ENCODE measurements at regions not wholly inside any gene's neighbourhood (a gene's known extent, or its start where the extent isn't known, plus 50 kb on each side); places are given as distances from the start of the nearest gene placed in this dataset.

GRCh38 chr17:51395621-51396020, 135.3 kb downstream of the UTP18 start:
- TF ChIP-seq, protein P1, sequence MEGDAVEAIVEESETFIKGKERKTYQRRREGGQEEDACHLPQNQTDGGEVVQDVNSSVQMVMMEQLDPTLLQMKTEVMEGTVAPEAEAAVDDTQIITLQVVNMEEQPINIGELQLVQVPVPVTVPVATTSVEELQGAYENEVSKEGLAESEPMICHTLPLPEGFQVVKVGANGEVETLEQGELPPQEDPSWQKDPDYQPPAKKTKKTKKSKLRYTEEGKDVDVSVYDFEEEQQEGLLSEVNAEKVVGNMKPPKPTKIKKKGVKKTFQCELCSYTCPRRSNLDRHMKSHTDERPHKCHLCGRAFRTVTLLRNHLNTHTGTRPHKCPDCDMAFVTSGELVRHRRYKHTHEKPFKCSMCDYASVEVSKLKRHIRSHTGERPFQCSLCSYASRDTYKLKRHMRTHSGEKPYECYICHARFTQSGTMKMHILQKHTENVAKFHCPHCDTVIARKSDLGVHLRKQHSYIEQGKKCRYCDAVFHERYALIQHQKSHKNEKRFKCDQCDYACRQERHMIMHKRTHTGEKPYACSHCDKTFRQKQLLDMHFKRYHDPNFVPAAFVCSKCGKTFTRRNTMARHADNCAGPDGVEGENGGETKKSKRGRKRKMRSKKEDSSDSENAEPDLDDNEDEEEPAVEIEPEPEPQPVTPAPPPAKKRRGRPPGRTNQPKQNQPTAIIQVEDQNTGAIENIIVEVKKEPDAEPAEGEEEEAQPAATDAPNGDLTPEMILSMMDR (IDR thresholded peaks at IDR 0.05): no peak
- no peak for ATAC-seq
- no peak overlapping the region for H3K27ac Mint-ChIP-seq
- no peaks in the 10 kb centered on the region for H3K36me3 Mint-ChIP-seq (ENCODE audit: low read depth)
- no peaks in the 10 kb centered on the region for H3K4me1 Mint-ChIP-seq (ENCODE audit: low read depth)
- no peak overlapping the region for H3K4me3 Mint-ChIP-seq
- POLR2A ChIA-PET: no interaction called here
- CTCF ChIA-PET: no interaction called here
- intact Hi-C loops (cut with micrococcal nuclease): no loop called here
- H3K9me3 Mint-ChIP-seq: no peaks in the 10 kb centered on the region
- H3K27me3 Mint-ChIP-seq: peaks cover 1% of the 10 kb centered on the region
- no peak for DNase-seq

- intact Hi-C loops (cut with micrococcal nuclease): no loop called here
- CTCF ChIA-PET: no interaction called here
- H3K27ac Mint-ChIP-seq: no peak overlapping the region
- no peaks in the 10 kb centered on the region for H3K36me3 Mint-ChIP-seq (ENCODE audit: low read depth)
- DNase-seq (no peak), ATAC-seq (no peak)
- TF ChIP-seq, protein P1 (IDR thresholded peaks at IDR 0.05): no peak
- no peaks in the 10 kb centered on the region for H3K9me3 Mint-ChIP-seq
- no peaks in the 10 kb centered on the region for H3K27me3 Mint-ChIP-seq
- no peak overlapping the region for H3K4me3 Mint-ChIP-seq
- POLR2A ChIA-PET: no interaction called here
- H3K4me1 Mint-ChIP-seq (ENCODE audit: low read depth): no peaks in the 10 kb centered on the region
Measured at GRCh38 chr17:51397361-51398127, 137.2 kb downstream of the UTP18 start.

GRCh38 chr17:51398128-51398525, 137.8 kb downstream of the UTP18 start:
- ChIA-PET POLR2A (no interaction called here), CTCF (interaction anchor here (0.9 kb wide), 1 partner anchor 30 kb away, joined by 3 read pairs; no protein-coding TSS in a partner anchor)
- Mint-ChIP-seq H3K4me1 (ENCODE audit: low read depth) (no peaks in the 10 kb centered on the region), H3K27me3 (no peaks in the 10 kb centered on the region), H3K36me3 (ENCODE audit: low read depth) (no peaks in the 10 kb centered on the region), H3K9me3 (no peaks in the 10 kb centered on the region), H3K27ac (no peak overlapping the region), H3K4me3 (no peak overlapping the region)
- ATAC-seq (no peak), DNase-seq (no peak)
- TF ChIP-seq, protein P1 (IDR thresholded peaks at IDR 0.05): no peak
- intact Hi-C loops (cut with micrococcal nuclease): no loop called here

DNA sequence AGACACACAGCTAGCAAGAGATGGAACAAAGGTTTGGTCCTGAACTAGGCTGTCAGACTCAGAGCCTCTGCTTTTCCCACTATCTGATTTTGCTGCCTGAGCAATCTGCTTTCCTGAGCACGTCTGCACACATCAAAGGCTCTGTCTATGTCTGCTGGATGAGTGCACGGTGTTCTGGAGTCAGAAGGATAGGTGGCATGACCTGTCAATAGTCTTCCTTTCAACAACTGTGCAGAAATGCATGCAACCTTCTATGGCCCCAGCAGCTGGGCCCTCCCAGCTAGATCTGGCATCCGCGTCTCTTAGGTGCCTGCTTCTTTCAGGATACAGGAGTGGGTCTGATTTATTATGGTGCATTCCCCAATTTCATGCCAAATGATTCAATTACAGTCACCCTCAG, 138.3 kb downstream of the UTP18 start:
- TF ChIP-seq, protein P1 (IDR thresholded peaks at IDR 0.05): no peak
- Mint-ChIP-seq H3K4me3 (no peak overlapping the region), H3K36me3 (ENCODE audit: low read depth) (no peaks in the 10 kb centered on the region), H3K27ac (no peak overlapping the region), H3K9me3 (no peaks in the 10 kb centered on the region), H3K4me1 (ENCODE audit: low read depth) (no peaks in the 10 kb centered on the region), H3K27me3 (no peaks in the 10 kb centered on the region)
- POLR2A ChIA-PET: no interaction called here
- intact Hi-C loops (cut with micrococcal nuclease): no loop called here
- no peak for ATAC-seq
- CTCF ChIA-PET: interaction anchor here (0.9 kb wide), 1 partner anchor 30 kb away, joined by 3 read pairs; no protein-coding TSS in a partner anchor
- no peak for DNase-seq

DNA sequence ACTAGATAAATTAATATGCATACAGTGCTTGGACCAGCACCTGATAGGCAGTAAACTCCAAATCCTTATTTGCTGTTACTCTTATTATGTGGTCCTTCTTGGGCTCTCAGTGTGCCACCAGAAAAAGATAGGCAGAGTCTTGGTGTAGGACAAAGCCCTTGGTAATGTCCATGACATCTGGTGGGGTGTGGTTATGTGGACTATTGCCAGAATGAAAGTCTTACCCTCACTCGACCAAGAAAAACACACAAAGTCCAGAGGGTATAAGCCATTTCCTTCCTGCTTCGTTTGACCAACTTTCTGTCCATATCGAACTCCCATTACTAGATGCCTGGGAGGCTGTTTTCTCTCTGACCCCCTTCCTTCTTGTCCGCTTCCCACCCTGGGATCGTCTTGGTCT, 140.9 kb downstream of the UTP18 start:
- CTCF ChIA-PET: no interaction called here

More for the DNA sequence above, 140.9 kb downstream of the UTP18 start:
- ATAC-seq (no peak), DNase-seq (no peak)
- no peak overlapping the region for H3K27ac Mint-ChIP-seq
- no peaks in the 10 kb centered on the region for H3K36me3 Mint-ChIP-seq (ENCODE audit: low read depth)
- H3K9me3 Mint-ChIP-seq: no peaks in the 10 kb centered on the region
- intact Hi-C loops (cut with micrococcal nuclease): no loop called here
- H3K27me3 Mint-ChIP-seq: no peaks in the 10 kb centered on the region
- H3K4me3 Mint-ChIP-seq: no peak overlapping the region
- POLR2A ChIA-PET: no interaction called here
- TF ChIP-seq, protein P1 (IDR thresholded peaks at IDR 0.05): no peak
- no peaks in the 10 kb centered on the region for H3K4me1 Mint-ChIP-seq (ENCODE audit: low read depth)
